HK-2 (cell line): ENCODE measurements at regions not wholly inside any gene's neighbourhood (a gene's known extent, or its start where the extent isn't known, plus 50 kb on each side); places are given as distances from the start of the nearest gene placed in this dataset.
"Not testable (repeated sequence)": the region's sequence is repeated elsewhere in the genome, so short reads cannot be mapped to it uniquely, and the experiment has no call there.

ENCODE experiments used
- DNase-seq: peaks from one replicate; pipeline ENCODE4 v3.0.0-alpha.2; 2018; ENCODE audit not compliant: unreplicated experiment

GRCh38 chr14:80298491-80299017 lies 87.2 kb upstream of the DIO2 start:
- no peak for DNase-seq

- DNase-seq, result no peak
Observed at GRCh38 chr14:80291101-80291500, 79.8 kb upstream of the DIO2 start.

DNA sequence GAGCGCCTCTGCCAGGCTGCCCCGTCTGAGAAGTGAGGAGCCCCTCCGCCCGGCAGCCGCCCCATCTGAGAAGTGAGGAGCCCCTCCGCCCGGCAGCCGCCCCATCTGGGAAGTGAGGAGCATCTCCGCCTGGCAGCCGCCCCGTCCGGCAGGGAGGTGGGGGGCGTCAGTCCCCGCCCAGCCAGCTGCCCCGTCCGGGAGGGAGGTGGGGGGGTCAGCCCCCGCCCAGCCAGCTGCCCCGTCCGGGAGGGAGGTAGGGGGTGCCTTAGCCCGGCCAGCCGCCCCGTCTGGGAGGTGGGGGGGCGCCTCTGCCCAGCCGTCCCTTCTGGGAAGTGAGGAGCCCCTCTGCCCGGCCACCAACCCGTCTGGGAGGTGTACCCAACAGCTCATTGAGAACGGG lies 75.4 kb upstream of the DIO2 start:
- not testable (repeated sequence) for DNase-seq

DNA sequence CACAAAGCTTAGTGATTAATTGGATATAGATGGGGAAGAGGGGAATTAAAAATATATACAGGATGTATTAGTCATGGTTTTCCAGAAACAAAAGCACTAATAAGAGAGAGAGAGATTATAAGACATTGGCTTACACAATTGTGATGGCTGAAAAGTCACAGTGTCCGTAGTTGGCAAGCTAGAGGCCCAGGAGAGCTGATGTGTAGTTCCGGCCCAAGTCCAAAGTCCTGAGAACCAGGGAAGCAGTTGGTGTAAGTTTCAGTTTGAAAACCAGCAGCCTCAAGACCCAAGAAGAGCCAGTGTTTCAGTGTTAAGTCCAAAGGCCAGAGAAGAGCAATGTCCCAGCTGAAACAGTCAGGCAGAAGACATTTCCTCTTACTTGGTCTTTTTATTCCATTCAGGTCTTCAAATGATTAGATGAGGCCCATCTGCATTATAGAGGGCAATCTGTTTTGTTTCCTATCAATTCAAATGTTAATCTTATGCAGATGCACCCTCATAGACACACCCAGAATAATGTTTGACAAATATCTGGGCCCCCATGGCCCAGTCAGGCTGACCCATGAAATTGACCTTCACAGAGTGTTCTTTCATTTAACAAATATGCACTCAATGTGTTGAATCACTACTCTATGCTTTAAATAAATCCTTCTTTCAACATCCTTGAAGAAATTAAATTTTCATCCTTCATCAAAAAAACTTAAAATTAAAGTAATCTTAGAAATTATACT lies 67.2 kb upstream of the DIO2 start:
- DNase-seq, result no peak

DNA sequence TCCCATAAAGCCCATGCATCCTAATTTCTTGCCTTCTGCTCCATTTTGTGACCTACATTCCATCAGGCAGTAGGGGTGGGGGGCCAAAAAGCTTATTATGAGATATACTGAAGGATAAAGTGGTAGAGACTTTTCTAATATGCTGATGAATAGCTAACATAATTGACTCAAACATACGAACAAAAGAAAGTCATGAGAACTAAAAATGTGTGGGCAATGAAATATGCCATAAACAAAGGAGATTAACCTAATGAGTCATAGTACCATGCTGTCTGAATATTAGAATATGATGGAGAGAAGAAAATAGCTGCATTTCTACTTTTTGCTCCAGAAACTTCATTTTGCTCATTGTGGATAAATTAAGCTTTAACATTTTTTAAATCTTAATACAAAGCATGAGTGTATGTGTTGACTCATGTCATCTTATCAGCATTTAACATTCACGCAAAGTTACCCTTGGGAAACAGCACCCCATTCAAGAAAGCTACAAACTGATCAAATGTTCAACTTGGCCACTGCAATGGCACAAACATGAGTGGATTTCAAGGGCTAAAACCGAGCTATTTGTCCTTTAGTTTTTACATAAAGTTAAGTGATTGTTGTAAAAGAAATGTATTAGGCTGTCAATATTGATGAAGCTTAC lies 64.0 kb upstream of the DIO2 start:
- DNase-seq, result no peak

DNA sequence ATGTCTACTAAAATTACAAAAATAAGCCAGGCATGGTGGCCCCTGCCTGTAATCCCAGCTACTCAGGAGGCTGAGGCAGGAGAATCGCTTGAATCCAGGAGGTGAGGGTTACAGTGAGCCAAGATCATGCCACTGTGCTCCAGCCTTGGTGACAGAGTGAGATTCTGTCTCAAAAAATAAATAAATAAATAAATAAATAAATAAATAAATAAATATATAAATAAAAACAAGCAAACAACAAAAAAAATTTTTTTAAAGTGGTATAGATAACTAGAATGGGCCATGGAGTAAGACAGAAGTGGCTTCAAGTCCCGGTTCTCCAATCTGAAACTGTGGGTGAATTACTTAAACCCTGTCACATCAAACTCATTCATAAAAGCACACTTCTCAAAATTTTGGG lies 63.0 kb upstream of the DIO2 start:
- DNase-seq, result not testable (repeated sequence)

DNA sequence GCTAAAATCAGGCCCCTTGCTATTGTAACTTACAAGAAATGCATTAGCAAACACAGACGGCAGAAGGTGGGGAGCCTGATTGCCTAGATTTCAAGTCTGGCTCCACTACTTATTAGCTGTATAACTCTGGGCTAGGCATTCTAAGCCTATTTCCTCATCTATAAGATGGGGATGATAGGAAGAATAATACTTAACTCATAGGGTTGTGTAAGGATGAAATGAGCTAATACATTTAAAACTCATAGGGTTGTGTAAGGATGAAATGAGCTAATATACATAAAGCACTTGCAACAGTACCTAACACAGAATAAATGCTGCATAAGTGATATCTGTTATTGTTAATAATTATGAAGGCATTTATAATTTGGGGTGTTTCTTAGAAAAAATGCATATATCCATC lies 60.1 kb upstream of the DIO2 start:
- DNase-seq, result no peak

- DNase-seq, result no peak
Observed at GRCh38 chr14:80269353-80269925, 58.1 kb upstream of the DIO2 start.

DNA sequence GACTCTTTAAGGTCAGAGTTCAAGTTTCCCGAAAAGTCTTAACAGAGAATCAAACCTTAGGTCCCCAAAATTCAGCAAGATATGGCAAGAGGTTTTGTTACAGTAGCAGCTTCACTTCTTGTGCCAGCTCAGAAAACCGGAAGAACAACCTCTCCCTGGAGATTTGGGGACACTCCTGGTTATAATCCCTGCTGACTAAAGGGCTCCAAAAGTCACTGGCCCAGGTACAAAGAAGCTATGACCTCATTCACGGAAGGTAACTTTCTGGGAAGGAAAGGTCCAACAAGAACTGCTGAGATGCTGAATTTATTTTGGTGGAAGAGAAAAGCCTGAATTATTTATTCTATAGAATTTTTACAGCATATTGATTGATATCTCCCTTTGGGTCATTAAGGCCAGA lies 55.6 kb upstream of the DIO2 start:
- no peak for DNase-seq

- DNase-seq, result no peak
Observed at GRCh38 chr14:80264702-80265101, 53.4 kb upstream of the DIO2 start.
